Activated CD4-positive, alpha-beta memory T cell treated with anti-CD3 and anti-CD28 coated beads for 36 hours (primary cell): ENCODE measurements at regions not wholly inside any gene's neighbourhood (a gene's known extent, or its start where the extent isn't known, plus 50 kb on each side); places are given as distances from the start of the nearest gene placed in this dataset.

Experiments
- CTCF ChIA-PET: fragments of 350-600 bp; sonication (Branson Sonifier 250); formaldehyde crosslinking; loops from one replicate; lab custom pipeline; 2021; ENCODE audit warnings: antibody characterized with exemption, inconsistent platforms; lab: Charles Lee
- POLR2A ChIA-PET: fragments of 350-600 bp; sonication (Branson Sonifier 250); formaldehyde crosslinking; loops from one replicate; lab custom pipeline; 2021; ENCODE audit warnings: antibody characterized with exemption; lab: Charles Lee
- DNase-seq: peaks from one replicate; pipeline ENCODE4 v3.0.0-alpha.2; 2020
- H3K27ac Mint-ChIP-seq: one replicate; pipeline ENCODE4 v1.8.0; 2021; ENCODE audit warnings: mixed read lengths
- H3K27me3 Mint-ChIP-seq: one replicate; pipeline ENCODE4 v1.8.0; 2021; ENCODE audit warnings: mixed read lengths
- H3K36me3 Mint-ChIP-seq: one replicate; pipeline ENCODE4 v1.8.0; 2021; ENCODE audit warnings: mixed read lengths
- H3K4me1 Mint-ChIP-seq: one replicate; pipeline ENCODE4 v1.8.0; 2021; ENCODE audit warnings: low read depth, mixed read lengths
- H3K4me3 Mint-ChIP-seq: one replicate; pipeline ENCODE4 v1.8.0; 2021; ENCODE audit warnings: mild to moderate bottlenecking, mixed read lengths
- H3K9me3 Mint-ChIP-seq: one replicate; pipeline ENCODE4 v1.8.0; 2021; ENCODE audit warnings: mixed read lengths
- intact Hi-C: fragments of 100-400 bp; cut with micrococcal nuclease; formaldehyde crosslinking; loops from one replicate; pipeline ENCODE4 v1.15.1; 2023

DNA sequence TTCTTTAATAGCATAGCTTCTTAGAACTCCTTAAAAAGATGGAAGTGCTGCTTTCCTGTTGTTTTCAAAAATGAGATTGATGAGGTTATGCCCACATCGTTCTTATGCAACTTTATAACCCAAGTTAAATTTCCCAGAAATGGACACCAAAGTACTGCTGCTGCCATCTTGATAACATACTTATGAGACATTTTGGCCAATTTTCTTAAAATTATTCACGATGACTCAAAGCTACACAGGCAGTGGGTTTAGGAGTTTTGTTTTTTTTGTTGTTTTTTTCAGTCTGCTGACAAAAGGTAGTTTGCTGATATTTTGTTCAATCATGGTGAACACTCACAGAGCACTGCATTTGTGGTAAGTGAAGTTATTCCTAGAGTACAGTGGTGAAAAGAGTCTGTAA is 54.9 kb upstream of the RFC3 start:
- H3K27ac Mint-ChIP-seq = no peak overlapping the region

DNA sequence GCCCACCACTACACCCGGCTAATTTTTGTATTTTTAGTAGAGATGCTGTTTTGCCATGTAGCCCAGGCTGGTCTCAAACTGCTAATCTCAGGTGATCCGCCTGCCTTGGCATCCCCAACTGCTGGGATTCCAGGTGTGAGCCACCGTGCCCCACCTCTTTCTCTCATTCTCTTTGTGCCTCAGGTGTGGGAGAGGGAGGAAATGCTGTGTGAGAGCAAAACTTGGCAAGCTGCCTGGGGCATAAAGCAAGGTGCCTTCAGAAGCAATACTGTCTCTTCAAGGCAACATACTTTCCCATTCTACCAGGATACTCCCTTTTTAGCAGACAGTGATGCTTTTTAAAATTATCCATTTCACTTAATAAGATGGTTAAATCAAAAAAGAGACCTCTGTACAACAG is 53.2 kb upstream of the RFC3 start:
- Mint-ChIP-seq H3K27me3 (peaks cover 15% of the 10 kb centered on the region), H3K27ac (no peak overlapping the region)
- POLR2A ChIA-PET = no interaction called here

More for the DNA sequence above, 54.9 kb upstream of the RFC3 start:
- CTCF ChIA-PET = no interaction called here
- Mint-ChIP-seq H3K4me1 (no peaks in the 10 kb centered on the region), H3K27me3 (peaks cover 12% of the 10 kb centered on the region), H3K36me3 (no peaks in the 10 kb centered on the region), H3K4me3 (no peak overlapping the region), H3K9me3 (no peaks in the 10 kb centered on the region)
- DNase-seq = no peak
- POLR2A ChIA-PET = no interaction called here
- intact Hi-C loops = no loop called here

DNA sequence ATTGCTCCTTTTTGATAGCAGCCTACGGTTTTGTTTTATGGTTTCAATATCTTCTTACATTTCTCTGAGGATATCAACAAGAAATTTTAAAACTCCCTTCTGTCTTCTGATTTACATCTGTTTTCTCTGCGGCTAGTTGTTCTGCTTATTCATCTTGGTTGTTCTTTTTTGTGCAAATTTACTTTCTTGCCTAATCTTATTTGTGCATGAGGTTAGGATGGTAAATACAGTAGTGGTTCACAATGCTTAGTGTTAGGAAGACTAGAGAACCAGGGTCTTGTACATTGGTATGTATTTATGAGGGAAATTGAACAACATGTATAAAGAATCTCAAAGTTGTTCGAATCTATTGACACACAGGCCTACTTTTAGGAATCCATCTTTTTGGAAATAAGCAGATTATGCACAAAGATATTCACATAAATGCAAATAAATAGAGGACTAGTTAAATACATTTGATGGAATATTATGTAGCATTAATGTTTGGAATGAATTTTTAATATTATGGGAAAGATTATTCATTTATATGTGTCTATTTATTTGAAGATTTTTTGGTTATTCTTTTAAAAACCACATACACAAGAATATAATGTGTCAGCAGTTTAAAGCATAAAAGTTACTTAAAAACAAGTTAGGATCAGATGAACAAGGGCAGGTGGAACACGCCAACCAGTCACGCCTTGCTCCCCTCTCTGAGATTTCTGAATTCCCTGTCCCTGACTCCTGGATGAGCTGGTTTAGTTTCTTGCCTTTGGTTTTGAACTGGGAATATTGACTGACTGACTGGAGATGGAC is 51.4 kb upstream of the RFC3 start:
- intact Hi-C loops = no loop called here
- Mint-ChIP-seq H3K27ac (no peak overlapping the region), H3K27me3 (peaks cover 17% of the 10 kb centered on the region), H3K9me3 (no peaks in the 10 kb centered on the region), H3K4me1 (no peaks in the 10 kb centered on the region), H3K4me3 (no peak overlapping the region), H3K36me3 (no peaks in the 10 kb centered on the region)
- DNase-seq = no peak
- ChIA-PET POLR2A (no interaction called here), CTCF (no interaction called here)

More for the DNA sequence above, 53.2 kb upstream of the RFC3 start:
- CTCF ChIA-PET = no interaction called here
- DNase-seq = no peak
- intact Hi-C loops = no loop called here
- Mint-ChIP-seq H3K4me3 (no peak overlapping the region), H3K9me3 (no peaks in the 10 kb centered on the region), H3K4me1 (no peaks in the 10 kb centered on the region), H3K36me3 (no peaks in the 10 kb centered on the region)

DNA sequence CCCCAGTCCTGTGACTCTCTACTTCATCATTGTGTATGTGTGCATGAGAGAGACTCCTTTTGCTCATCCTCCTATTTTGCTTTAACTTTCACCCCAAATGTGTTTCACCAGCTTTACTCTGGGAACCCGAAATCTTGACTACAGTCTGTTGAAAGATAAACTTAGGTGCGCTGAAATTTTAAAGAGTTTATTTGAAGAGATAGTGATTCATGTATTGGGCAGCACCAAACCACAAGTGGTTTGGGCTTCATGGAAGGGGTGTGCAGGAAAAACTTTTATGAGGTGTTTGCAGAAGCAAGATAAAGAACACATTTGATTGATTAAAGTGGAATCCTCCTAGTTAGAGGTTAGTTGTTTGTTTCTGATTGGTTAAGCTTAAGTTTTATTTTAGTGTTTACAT is 50.8 kb upstream of the RFC3 start:
- no peak for DNase-seq
- Mint-ChIP-seq H3K4me1 (no peaks in the 10 kb centered on the region), H3K36me3 (no peaks in the 10 kb centered on the region), H3K27me3 (peaks cover 17% of the 10 kb centered on the region), H3K27ac (no peak overlapping the region), H3K9me3 (no peaks in the 10 kb centered on the region), H3K4me3 (no peak overlapping the region)
- intact Hi-C loops = no loop called here
- POLR2A ChIA-PET = no interaction called here
- CTCF ChIA-PET = no interaction called here
